ENCODE measurements at regions not wholly inside any gene's neighbourhood (a gene's known extent, or its start where the extent isn't known, plus 50 kb on each side); places are given as distances from the start of the nearest gene placed in this dataset.

- no peaks in the 10 kb centered on the region for H3K36me3 Mint-ChIP-seq
- TF ChIP-seq CTCF (IDR thresholded peaks at IDR 0.05), result no peak
- DNase-seq, result no peak
- ATAC-seq, result no peak
- H3K4me1 Mint-ChIP-seq, result no peaks in the 10 kb centered on the region
- Histone ChIP-seq H3K36me3 (ENCODE audit: control insufficient read depth, insufficient read depth, low read length) (no peaks in the 10 kb centered on the region), H3K27me3 (ENCODE audit: control insufficient read depth, insufficient read depth, low read length) (no peaks in the 10 kb centered on the region), H3K4me1 (ENCODE audit: control insufficient read depth, insufficient read depth, low read length) (no peaks in the 10 kb centered on the region), H3K9me3 (ENCODE audit: control insufficient read depth, insufficient read depth, low read length) (no peaks in the 10 kb centered on the region), H3K4me3 (ENCODE audit: low read length) (no peak overlapping the region), H3K27ac (ENCODE audit: low read length) (no peak overlapping the region)
- H3K4me3 Mint-ChIP-seq, result no peak overlapping the region
- H3K27me3 Mint-ChIP-seq (ENCODE audit: low read depth in 2 of 2), result peaks cover 4 to 17% of the 10 kb centered on the region in 2 donors
- H3K9me3 Mint-ChIP-seq, result no peaks in the 10 kb centered on the region
- intact Hi-C loops (cut with micrococcal nuclease), result no loop called here
- H3K27ac Mint-ChIP-seq, result no peak overlapping the region
- WGBS (ENCODE audit: insufficient coverage), result 86% methylated on average over 3 of the region's 3 CpGs
Observed at GRCh38 chr1:14460173-14460572, 138.3 kb upstream of the KAZN start.

GRCh38 chr1:14462851-14463250 lies 135.6 kb upstream of the KAZN start:
- Mint-ChIP-seq H3K27ac (no peak overlapping the region), H3K36me3 (no peaks in the 10 kb centered on the region), H3K27me3 (ENCODE audit: low read depth in 2 of 2) (peaks cover 4 to 17% of the 10 kb centered on the region in 2 donors), H3K4me3 (no peak overlapping the region), H3K9me3 (no peaks in the 10 kb centered on the region), H3K4me1 (no peaks in the 10 kb centered on the region)
- Histone ChIP-seq H3K36me3 (ENCODE audit: control insufficient read depth, insufficient read depth, low read length) (no peaks in the 10 kb centered on the region), H3K27ac (ENCODE audit: low read length) (no peak overlapping the region), H3K9me3 (ENCODE audit: control insufficient read depth, insufficient read depth, low read length) (no peaks in the 10 kb centered on the region), H3K4me3 (ENCODE audit: low read length) (no peak overlapping the region), H3K4me1 (ENCODE audit: control insufficient read depth, insufficient read depth, low read length) (no peaks in the 10 kb centered on the region), H3K27me3 (ENCODE audit: control insufficient read depth, insufficient read depth, low read length) (no peaks in the 10 kb centered on the region)
- TF ChIP-seq CTCF (IDR thresholded peaks at IDR 0.05), result no peak
- intact Hi-C loops (cut with micrococcal nuclease), result no loop called here
- 89% methylated on average over 3 of the region's 4 CpGs for WGBS (ENCODE audit: insufficient coverage)
- DNase-seq (no peak), ATAC-seq (no peak)

GRCh38 chr1:14466006-14466405 lies 132.5 kb upstream of the KAZN start:
- 86% methylated on average over 1 of the region's 4 CpGs for WGBS (ENCODE audit: insufficient coverage)
- Mint-ChIP-seq H3K27me3 (ENCODE audit: low read depth in 2 of 2) (peaks cover 4 to 24% of the 10 kb centered on the region in 2 donors), H3K27ac (no peak overlapping the region), H3K4me3 (no peak overlapping the region), H3K36me3 (no peaks in the 10 kb centered on the region), H3K9me3 (no peaks in the 10 kb centered on the region), H3K4me1 (no peaks in the 10 kb centered on the region)
- Histone ChIP-seq H3K36me3 (ENCODE audit: control insufficient read depth, insufficient read depth, low read length) (no peaks in the 10 kb centered on the region), H3K4me3 (ENCODE audit: low read length) (no peak overlapping the region), H3K9me3 (ENCODE audit: control insufficient read depth, insufficient read depth, low read length) (no peaks in the 10 kb centered on the region), H3K27ac (ENCODE audit: low read length) (no peak overlapping the region), H3K4me1 (ENCODE audit: control insufficient read depth, insufficient read depth, low read length) (no peaks in the 10 kb centered on the region), H3K27me3 (ENCODE audit: control insufficient read depth, insufficient read depth, low read length) (no peaks in the 10 kb centered on the region)
- DNase-seq, result no peak
- no peak for ATAC-seq
- no peak for TF ChIP-seq CTCF (IDR thresholded peaks at IDR 0.05)
- intact Hi-C loops (cut with micrococcal nuclease), result no loop called here

GRCh38 chr1:14467112-14467511 lies 131.4 kb upstream of the KAZN start:
- intact Hi-C loops (cut with micrococcal nuclease), result no loop called here
- WGBS (ENCODE audit: insufficient coverage), result no CpG with 5 or more reads among the region's 1 CpG
- no peak overlapping the region for H3K4me3 ChIP-seq (ENCODE audit: low read length)
- ATAC-seq (no peak), DNase-seq (no peak)
- H3K4me1 Mint-ChIP-seq, result no peaks in the 10 kb centered on the region
- H3K36me3 Mint-ChIP-seq, result no peaks in the 10 kb centered on the region
- no peak overlapping the region for H3K27ac ChIP-seq (ENCODE audit: low read length)
- H3K27me3 Mint-ChIP-seq (ENCODE audit: low read depth in 2 of 2), result peaks cover 4 to 24% of the 10 kb centered on the region in 2 donors
- no peaks in the 10 kb centered on the region for H3K4me1 ChIP-seq (ENCODE audit: control insufficient read depth, insufficient read depth, low read length)
- H3K9me3 ChIP-seq (ENCODE audit: control insufficient read depth, insufficient read depth, low read length), result no peaks in the 10 kb centered on the region
- H3K9me3 Mint-ChIP-seq, result no peaks in the 10 kb centered on the region
- no peak overlapping the region for H3K27ac Mint-ChIP-seq
- no peak overlapping the region for H3K4me3 Mint-ChIP-seq
- no peak for TF ChIP-seq CTCF (IDR thresholded peaks at IDR 0.05)
- H3K27me3 ChIP-seq (ENCODE audit: control insufficient read depth, insufficient read depth, low read length), result no peaks in the 10 kb centered on the region
- H3K36me3 ChIP-seq (ENCODE audit: control insufficient read depth, insufficient read depth, low read length), result no peaks in the 10 kb centered on the region
